HG03045 (cell line): ENCODE measurements at regions not wholly inside any gene's neighbourhood (a gene's known extent, or its start where the extent isn't known, plus 50 kb on each side); places are given as distances from the start of the nearest gene placed in this dataset.
"Not testable (repeated sequence)": the region's sequence is repeated elsewhere in the genome, so short reads cannot be mapped to it uniquely, and the experiment has no call there.

Source experiments
- ATAC-seq: cut with Tn5 transposase; IDR thresholded peaks from one replicate; pipeline ENCODE4 v1.9.1; 2021; ENCODE audit warnings: mild to moderate bottlenecking, moderate library complexity; ENCODE audit not compliant: unreplicated experiment

DNA sequence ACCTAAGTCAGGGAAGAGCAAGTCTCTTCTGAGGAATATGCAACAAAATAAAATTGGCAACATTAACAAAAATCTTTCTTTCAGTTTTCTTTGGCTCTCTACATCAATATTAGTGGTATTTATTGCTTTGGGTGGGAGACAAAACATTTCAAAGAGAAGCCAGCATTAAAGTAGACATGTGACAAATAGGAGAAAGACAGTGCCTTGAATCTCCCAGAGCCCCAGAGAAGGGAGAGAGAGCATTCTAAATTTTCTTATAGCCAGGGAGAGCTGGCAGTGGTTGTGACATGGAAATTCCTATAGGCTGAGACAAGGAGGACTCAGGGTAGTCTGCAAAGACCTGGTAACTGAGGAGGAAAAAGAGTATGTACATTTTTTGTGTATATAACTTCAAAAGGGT, 79.4 kb upstream of the NREP start:
- ATAC-seq: no peak

DNA sequence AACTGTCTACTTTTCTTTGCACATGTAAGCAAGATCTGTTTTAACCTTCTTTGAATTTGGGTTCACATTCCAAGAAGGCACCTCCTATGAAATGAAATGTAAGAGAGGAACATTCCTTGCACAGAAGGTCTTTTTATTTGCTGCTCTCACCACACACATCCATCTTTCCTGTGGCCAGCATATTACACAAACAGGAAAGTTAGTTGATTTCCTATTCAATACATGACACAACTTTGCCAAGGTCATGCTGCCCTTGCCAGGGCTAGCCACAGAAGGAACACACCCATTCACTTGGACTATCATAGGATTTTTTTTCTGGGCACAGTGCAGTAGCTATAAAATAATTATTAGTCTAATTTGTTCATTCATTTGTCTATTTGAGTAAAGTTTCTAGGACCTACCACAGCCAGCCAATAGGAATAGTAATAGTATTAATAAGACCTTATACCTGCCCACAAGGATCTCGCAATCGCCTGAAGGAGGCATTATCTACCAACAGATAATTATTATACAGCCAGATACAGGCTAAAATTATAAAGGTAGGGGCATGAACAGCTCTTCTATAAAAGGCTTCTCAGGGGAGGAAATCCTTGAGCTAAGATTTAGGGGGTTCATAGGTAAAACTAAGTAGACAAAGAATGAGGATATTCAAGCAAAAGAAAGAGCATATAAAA, 78.1 kb upstream of the NREP start:
- ATAC-seq: no peak

DNA sequence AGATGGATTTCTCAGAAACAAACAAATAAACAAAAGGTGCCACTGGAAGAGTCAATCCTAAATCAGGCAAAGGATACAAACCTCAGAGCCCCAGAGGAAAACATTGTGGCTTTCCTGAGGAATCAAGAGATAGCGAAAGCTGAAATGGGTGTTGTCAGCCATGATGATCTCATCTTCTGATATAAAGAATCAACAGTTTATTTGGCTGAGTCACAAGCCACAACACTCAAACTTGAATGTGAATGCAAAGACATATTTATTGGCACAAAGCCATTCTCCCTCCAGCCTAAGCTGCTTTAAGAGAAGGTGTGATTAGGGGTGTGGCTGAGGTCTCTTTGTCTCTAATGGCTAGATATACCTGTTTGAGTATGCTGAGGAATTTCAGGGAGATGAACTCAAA, 73.3 kb upstream of the NREP start:
- ATAC-seq: no peak

DNA sequence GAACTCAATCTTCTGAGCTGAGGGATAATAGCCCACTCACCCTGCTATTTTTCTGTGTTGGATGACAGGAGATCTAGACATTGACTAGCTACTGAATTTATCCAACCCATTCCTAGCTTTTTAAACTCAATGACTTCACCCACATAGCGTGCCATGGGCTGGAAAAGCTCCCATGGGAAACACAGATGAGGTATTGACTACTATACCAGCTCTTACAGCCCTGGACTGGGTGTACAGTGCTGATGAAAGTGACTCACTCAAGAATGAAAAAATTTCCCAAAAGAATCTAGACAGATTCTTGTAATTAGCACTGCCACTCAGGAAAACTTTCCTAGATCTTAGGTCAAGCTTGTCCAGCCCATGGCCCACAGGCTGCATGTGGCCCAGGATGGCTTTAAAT, 72.7 kb upstream of the NREP start:
- ATAC-seq: no peak

DNA sequence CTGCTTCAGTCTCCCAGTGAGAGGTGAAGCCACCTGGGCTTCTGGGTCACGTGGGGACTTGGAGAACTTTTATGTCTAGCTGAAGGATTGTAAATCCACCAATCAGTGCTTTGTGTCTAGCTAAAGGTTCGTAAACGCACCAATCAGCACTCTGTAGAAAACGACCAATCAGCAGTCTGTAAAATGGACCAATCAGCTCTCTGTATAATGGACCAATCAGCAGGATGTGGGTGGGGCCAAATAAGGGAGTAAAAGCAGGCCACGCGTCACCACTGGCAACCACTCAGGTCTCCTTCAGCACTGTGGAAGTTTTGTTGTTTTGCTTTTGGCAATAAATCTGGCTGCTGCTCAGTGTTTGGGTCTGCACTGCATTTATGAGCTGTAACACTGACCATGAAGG, 69.1 kb upstream of the NREP start:
- ATAC-seq: no peak

DNA sequence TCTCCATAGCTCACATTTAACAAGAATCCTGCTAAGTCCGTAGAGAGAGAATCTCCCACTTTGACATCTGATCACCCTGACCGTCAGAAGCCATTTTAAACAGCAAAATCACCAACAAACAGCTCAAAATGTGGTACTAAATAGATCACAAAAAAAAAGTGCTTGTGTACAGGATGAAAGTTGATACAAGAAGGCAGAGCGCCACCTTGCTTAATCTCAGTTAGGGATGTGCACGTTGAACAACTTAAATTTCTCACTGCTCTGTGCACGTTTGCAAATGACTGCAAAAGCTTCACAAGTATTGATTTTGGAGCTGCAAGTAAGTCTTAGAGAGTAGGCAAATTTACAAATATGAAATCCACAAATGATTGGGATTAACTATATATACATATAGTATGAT, 63.1 kb upstream of the NREP start:
- no peak for ATAC-seq

- not testable (repeated sequence) for ATAC-seq
Measured at GRCh38 chr5:111819028-111819427, 62.0 kb upstream of the NREP start.

DNA sequence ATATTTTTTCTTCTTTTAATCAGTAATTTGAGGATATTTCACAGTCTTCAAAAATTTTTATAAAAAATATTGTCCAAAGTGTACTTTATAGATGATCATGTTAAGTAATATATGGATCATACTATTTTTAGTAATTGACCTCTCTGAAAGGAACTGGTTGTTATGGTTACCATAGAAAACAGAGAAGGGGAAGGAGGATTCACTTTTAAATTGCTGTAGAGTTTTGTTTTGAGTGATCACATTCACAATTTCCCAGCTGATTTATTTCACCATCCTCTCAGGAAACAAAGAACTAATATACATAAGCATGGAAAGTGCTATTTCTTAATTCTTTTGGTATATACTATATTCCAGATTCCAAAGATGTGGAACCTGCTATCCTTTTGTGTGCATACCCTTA, 56.5 kb upstream of the NREP start:
- no peak for ATAC-seq

GRCh38 chr5:111810112-111810511, 53.1 kb upstream of the NREP start:
- ATAC-seq: no peak
